ENCODE measurements at regions not wholly inside any gene's neighbourhood (a gene's known extent, or its start where the extent isn't known, plus 50 kb on each side); places are given as distances from the start of the nearest gene placed in this dataset.

DNA sequence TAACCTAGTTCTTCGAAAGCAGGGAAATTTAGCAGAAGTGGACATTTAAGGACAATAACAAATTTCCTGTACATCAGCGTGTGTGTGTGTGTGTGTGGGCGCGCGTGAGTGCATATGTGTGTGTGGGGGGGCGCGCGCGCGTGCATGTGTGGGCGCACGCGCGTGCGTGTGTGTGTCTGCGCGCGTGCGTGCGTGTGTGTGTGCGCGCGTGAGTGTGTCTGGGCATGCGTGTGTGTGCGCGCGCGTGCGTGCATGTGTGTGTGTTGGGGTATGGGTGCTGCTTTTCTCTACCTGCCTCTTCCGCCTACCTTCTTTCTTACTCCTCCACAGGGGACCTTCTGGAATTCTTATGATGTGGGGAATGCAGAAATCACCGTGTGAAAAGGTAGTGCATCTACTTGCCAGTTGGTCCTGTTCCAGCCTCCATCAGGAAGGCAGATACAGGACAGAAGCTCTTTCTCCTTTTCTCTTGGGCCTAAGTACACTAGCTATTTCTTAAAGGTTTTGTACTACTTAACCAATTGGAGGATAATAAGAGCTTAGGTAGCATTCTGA is 165.4 kb upstream of the KCNK2 start:
- Mint-ChIP-seq H3K27me3 (no peaks in the 10 kb centered on the region), H3K36me3 (no peaks in the 10 kb centered on the region), H3K9me3 (peaks cover 0 to 4% (median 0%) of the 10 kb centered on the region in 3 donors), H3K4me1 (no peaks in the 10 kb centered on the region), H3K27ac (no peak overlapping the region), H3K4me3 (no peak overlapping the region)

DNA sequence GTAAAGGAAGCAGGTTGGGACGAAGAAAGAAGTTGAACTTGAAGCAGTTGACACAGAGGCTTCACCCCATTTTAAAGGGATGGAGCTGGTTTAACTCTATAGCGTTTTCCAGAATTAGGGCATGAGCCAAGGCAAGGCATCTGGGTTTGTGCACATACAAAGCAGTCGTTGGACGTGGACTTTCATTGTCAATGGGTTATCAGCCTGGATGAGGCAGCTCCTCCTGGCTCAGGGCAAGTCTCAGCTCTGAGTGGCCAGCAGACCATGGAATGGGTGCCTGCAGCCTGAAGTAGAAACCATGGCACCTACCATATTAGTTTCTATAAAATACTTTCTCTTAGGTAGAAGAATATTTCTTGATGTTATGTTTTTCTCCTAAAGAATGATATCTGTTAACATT is 163.8 kb upstream of the KCNK2 start:
- peaks cover 0 to 4% (median 0%) of the 10 kb centered on the region in 3 donors for H3K9me3 Mint-ChIP-seq
- H3K27ac Mint-ChIP-seq = no peak overlapping the region
- H3K36me3 Mint-ChIP-seq = no peaks in the 10 kb centered on the region
- no peak overlapping the region for H3K4me3 Mint-ChIP-seq
- H3K27me3 Mint-ChIP-seq = no peaks in the 10 kb centered on the region
- H3K4me1 Mint-ChIP-seq = no peaks in the 10 kb centered on the region

DNA sequence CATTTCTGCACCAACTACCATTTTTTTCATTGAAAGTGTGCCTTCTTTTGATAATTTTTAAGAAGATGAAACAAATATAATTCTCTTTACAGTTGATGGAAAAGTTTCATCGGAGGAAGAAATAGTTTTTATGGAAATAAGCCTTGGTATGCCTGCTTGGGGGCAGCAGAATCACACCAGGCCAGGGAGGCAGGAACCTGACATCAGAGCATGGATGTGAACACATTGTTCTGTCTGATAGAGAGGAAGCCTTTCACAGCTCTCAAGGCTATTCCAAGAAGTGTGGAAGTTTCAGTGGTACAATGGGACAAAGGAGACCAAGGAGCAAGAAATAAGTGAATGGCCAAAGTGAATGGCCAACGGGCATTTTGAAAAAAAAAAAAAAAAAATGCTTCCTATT is 162.2 kb upstream of the KCNK2 start:
- Mint-ChIP-seq H3K4me3 (no peak overlapping the region), H3K4me1 (no peaks in the 10 kb centered on the region), H3K27me3 (no peaks in the 10 kb centered on the region), H3K27ac (no peak overlapping the region), H3K36me3 (no peaks in the 10 kb centered on the region), H3K9me3 (peaks cover 0 to 4% (median 0%) of the 10 kb centered on the region in 3 donors)

DNA sequence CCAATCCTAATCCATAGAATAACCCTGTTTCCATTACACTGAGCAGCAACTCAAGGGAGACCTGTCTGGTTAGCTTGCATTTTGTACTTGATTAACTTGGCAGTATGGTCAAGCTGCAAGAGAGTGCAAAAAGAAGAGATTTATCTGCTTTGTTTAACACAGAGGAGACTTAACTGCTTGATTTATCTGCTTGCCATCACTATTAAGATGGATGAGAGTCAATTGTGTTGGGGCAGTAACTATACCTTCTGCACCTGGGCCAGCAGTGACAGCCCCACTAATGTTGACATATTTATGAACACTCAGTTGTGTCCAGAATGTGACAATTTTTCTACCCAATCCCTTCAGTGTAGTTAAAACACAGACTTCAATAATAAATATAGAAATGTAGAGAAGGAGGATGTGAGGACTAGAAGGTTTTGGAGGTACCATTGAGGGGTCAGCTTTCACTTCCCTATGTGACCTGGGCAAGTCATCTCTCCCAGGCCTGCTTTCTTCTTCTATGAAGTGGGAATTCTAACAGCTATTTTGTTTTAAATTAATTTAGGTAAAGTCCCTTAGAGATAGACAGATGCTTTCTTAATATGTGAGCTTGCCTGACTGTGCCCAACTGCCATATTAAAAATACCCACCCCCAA is 159.1 kb upstream of the KCNK2 start:
- no peaks in the 10 kb centered on the region for H3K27me3 Mint-ChIP-seq
- H3K36me3 Mint-ChIP-seq = no peaks in the 10 kb centered on the region
- H3K4me3 Mint-ChIP-seq = no peak overlapping the region
- no peak overlapping the region for H3K27ac Mint-ChIP-seq
- H3K4me1 Mint-ChIP-seq = no peaks in the 10 kb centered on the region
- peaks cover 0 to 4% (median 3%) of the 10 kb centered on the region in 3 donors for H3K9me3 Mint-ChIP-seq

DNA sequence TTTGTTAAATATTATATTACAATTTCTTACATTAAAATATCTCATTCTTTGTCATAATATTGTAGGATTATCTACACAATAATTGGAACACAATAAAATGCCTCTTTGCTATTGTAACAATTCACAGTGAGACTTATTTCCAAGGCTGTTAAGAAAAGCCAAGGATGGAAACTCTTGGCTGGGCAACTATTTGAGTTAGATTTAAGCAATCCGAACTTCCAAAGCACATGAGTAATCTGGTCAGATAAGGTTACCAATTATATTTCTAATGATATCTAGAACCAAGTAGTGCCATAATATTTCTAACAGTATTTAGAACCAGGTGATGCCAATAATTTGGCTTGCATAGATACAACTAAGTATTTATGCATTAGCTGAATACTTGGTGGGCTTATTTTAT is 154.7 kb upstream of the KCNK2 start:
- Mint-ChIP-seq H3K36me3 (no peaks in the 10 kb centered on the region), H3K4me1 (no peaks in the 10 kb centered on the region), H3K27ac (no peak overlapping the region), H3K9me3 (peaks cover 1 to 6% (median 3%) of the 10 kb centered on the region in 3 donors), H3K27me3 (no peaks in the 10 kb centered on the region), H3K4me3 (no peak overlapping the region)

DNA sequence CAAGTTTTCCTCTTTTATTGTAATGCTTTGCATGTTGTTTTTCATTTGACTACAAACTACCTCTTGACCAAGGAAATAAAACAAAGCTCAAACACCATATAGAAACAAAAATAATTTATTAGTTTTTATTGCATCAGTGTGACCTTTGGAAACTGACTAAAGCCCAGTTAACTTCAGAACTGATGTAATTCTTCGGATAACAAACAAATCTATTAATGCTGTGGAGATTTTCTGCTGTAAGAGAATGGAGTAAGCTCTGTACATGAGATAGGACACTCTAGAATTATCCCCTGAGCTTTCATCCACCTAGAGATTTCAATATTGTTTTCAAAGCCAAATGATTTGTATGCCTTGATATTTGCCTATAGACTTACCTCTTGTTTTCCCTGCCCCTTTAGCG is 154.0 kb upstream of the KCNK2 start:
- H3K36me3 Mint-ChIP-seq = peaks cover 1% of the 10 kb centered on the region
- H3K27ac Mint-ChIP-seq = no peak overlapping the region
- H3K4me1 Mint-ChIP-seq = no peaks in the 10 kb centered on the region
- H3K4me3 Mint-ChIP-seq = no peak overlapping the region
- H3K27me3 Mint-ChIP-seq = no peaks in the 10 kb centered on the region
- peaks cover 3 to 6% (median 3%) of the 10 kb centered on the region in 3 donors for H3K9me3 Mint-ChIP-seq

DNA sequence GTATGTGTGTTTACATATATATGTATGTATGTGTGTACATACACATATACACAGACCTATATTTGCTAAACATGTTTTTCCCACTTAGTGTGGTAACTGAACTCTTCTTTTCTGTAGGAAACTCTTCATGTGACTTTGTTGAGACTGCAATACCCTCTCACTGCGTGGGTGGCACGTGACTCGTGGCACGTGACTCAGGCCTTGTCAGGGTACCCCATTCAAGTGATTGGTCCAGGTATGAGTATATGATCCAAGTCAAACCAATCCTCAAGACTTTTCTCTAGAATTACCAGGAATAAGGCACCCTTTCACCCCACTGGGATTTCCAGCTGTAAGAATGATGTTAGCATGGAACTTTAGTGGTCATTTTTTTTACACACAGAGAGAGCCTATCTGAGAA is 149.2 kb upstream of the KCNK2 start:
- Mint-ChIP-seq H3K4me3 (no peak overlapping the region), H3K4me1 (no peaks in the 10 kb centered on the region), H3K27ac (no peak overlapping the region), H3K9me3 (peaks cover 0 to 3% (median 3%) of the 10 kb centered on the region in 3 donors), H3K27me3 (no peaks in the 10 kb centered on the region), H3K36me3 (peaks cover 1% of the 10 kb centered on the region)

DNA sequence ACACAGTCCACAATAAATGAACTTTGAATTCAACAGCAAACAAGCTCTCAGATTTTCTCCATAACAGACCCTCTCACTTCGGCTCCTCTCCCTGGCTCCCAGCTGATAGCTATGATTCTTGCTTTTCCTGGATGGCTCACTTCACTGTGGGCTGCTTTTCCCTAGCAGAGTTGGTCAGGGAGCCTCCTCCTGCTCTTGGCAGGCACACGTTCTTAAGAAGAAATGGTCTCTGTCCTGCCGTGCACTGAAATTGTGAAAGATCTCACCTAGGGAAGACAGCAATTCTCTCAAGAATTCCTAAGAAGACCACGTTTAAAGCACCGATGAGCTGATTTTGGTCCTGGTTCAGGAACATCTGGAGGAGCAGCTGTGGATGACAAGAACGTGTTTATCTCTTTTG is 148.5 kb upstream of the KCNK2 start:
- Mint-ChIP-seq H3K27ac (no peak overlapping the region), H3K4me3 (no peak overlapping the region), H3K36me3 (peaks cover 1% of the 10 kb centered on the region), H3K9me3 (peaks cover 0 to 2% (median 1%) of the 10 kb centered on the region in 3 donors), H3K27me3 (no peaks in the 10 kb centered on the region), H3K4me1 (no peaks in the 10 kb centered on the region)

DNA sequence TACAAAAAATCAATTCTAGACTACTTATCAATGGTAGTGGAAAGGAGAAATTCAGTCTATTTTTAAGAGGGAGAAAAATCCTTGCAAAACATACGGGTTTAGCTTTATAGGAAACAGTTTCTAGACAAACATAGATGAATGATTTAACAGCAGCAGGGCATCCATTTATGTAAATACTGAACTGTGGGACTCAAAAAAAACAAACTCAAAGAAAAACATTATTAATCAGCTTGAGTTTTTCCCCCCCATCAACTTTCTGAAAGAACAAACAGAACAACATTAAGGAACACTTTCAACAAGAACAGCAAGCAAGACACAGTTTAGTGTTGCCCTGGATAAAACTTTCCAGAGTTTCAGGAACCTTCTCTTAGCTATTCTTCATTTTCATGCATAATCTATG is 147.3 kb upstream of the KCNK2 start:
- Mint-ChIP-seq H3K27ac (no peak overlapping the region), H3K4me3 (no peak overlapping the region), H3K36me3 (peaks cover 1% of the 10 kb centered on the region), H3K27me3 (no peaks in the 10 kb centered on the region), H3K9me3 (peaks cover 0 to 2% (median 1%) of the 10 kb centered on the region in 3 donors), H3K4me1 (no peaks in the 10 kb centered on the region)

DNA sequence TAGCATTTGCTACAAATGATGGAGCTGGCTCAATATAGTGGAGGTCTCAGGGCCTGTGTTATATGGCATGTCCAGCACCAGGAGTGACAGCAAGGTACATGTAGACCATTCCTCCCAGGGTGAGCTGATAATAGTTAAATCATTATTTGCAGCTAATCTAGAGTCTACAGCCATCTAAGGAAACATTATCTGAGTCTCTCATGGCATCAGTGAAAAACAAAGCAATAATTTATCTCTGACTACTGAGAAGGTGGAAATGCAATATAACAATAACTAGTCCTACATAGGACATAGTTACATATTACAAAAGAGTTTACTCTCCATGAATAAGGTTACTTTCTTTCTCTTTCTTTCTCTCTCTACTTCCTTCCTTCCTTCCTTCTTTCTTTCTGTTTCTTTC is 143.4 kb upstream of the KCNK2 start:
- Mint-ChIP-seq H3K4me3 (no peak overlapping the region), H3K9me3 (peaks cover 0 to 5% (median 2%) of the 10 kb centered on the region in 3 donors), H3K27me3 (no peaks in the 10 kb centered on the region), H3K27ac (no peak overlapping the region), H3K4me1 (peaks cover 0 to 1% (median 0%) of the 10 kb centered on the region in 3 donors), H3K36me3 (no peaks in the 10 kb centered on the region)

DNA sequence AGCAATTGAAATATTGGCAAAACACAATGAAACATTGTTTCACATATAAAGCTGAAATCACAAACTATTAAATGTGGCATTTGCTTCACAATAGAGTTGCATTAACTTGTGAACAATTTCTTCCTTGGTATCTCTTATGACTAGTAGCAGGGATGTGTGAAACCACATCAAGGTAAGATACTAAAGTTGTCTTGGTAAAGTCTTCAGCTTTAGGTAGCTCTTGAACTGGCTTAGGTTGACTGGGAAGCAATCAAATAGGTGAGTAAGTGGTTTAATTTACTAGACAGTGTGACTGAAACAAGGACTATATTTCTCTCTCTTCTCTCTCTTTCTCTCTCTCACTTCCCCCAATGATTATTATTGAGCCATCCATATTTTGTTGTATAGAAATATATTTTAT is 141.5 kb upstream of the KCNK2 start:
- peaks cover 0 to 2% (median 0%) of the 10 kb centered on the region in 3 donors for H3K4me1 Mint-ChIP-seq
- no peaks in the 10 kb centered on the region for H3K27me3 Mint-ChIP-seq
- H3K36me3 Mint-ChIP-seq = no peaks in the 10 kb centered on the region
- peaks cover 0 to 5% (median 2%) of the 10 kb centered on the region in 3 donors for H3K9me3 Mint-ChIP-seq
- H3K27ac Mint-ChIP-seq = no peak overlapping the region
- H3K4me3 Mint-ChIP-seq = no peak overlapping the region

DNA sequence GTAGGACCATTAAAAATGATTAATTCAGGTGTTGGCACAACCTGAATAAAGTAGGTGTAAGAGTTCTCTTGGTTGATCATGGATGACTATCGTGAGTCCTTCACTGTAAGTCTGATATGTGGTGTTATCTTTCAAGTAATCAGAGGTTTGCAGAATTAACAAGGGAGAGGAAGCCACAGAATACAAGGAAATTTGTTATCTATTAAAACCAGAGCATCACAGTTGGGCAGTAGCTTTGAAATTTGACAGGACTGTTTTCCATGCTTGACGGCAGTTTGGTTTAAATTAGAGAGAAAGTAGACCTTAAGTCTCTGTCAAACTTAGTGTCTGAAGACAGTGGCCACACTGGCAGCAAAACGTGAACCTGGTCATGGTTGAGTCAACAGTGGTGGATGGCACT is 139.5 kb upstream of the KCNK2 start:
- Mint-ChIP-seq H3K36me3 (no peaks in the 10 kb centered on the region), H3K4me3 (no peak overlapping the region), H3K4me1 (peaks cover 0 to 2% (median 0%) of the 10 kb centered on the region in 3 donors), H3K27ac (no peak overlapping the region), H3K27me3 (no peaks in the 10 kb centered on the region), H3K9me3 (peaks cover 2 to 5% (median 2%) of the 10 kb centered on the region in 3 donors)

DNA sequence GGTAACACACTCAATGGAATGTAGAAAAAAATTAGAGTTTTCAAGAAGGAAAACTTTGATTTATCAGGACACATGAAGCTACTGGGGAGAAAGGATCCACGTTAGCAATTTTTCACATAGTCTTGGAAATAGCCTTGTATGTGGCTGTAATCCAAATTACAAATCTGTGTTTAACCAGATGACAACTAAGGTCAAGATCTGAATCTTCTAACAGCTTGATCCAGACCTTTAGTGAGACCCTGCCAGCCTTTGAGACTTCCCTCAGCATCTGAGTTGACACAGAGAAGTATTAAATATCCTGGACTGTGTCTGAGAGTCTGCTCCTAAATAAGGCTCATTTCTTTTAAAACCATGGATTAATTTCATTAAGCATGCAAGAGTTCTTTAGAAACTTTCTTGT is 135.9 kb upstream of the KCNK2 start:
- Mint-ChIP-seq H3K4me1 (peaks cover 0 to 1% (median 0%) of the 10 kb centered on the region in 3 donors), H3K9me3 (peaks cover 0 to 5% (median 2%) of the 10 kb centered on the region in 3 donors), H3K27me3 (no peaks in the 10 kb centered on the region), H3K36me3 (no peaks in the 10 kb centered on the region), H3K27ac (no peak overlapping the region), H3K4me3 (no peak overlapping the region)

DNA sequence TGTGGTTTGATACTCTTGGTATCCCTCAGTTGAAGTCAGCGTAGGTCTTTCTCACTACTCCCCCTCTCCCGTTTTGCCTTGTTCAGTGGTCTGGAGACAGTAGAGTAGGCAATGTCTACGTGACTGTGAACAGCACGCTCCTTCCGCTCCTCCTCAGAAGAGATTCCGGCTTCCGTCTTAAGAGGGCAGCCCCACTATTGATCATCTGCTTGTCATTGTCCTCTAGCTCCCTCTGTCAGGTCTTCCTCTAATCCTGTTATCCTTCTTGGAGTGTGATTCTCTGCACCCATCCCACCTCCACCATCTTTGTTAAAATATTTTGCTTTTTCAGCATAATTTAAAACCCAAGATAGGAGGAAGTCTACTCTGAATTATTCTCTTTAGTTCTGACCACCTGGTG is 129.9 kb upstream of the KCNK2 start:
- no peaks in the 10 kb centered on the region for H3K27me3 Mint-ChIP-seq
- H3K4me3 Mint-ChIP-seq = no peak overlapping the region
- H3K36me3 Mint-ChIP-seq = no peaks in the 10 kb centered on the region
- H3K9me3 Mint-ChIP-seq = peaks cover 1 to 3% (median 2%) of the 10 kb centered on the region in 3 donors
- peaks cover 0 to 2% (median 0%) of the 10 kb centered on the region in 3 donors for H3K4me1 Mint-ChIP-seq
- H3K27ac Mint-ChIP-seq = no peak overlapping the region

DNA sequence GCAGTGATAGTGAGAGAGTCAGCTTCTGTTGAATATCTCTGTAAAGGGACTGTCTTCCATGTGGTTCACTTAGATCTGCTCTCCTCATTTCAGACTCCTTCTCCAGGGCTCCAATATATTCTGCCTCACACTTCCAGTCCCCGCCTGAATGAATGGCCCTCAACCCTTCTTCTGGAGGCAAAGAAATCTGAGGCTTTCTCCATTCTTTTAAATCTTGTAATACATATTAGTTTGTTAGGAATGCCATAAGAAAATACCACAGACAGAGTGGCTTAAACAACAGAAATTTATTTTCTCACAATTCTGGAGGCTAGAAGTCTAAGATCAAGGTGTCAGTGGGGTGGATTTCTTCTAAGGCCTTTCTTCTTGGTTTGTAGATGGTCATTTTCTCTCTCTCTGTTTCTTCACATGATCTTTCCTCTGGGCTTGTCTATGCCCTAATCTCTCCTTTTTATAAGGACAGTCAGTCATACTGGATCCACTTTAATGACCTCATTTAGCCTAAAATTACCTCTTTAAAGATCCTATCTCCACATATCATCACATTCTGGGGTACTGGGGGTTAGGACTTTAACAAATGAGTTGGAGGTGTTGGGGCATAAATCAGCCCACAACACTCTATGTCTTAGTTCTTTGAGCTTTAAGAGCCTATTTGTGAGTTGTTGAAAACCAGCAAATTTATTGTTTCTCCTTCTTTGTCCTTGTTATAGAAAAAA is 128.5 kb upstream of the KCNK2 start:
- H3K4me1 Mint-ChIP-seq = peaks cover 0 to 2% (median 0%) of the 10 kb centered on the region in 3 donors
- no peaks in the 10 kb centered on the region for H3K36me3 Mint-ChIP-seq
- no peak overlapping the region for H3K27ac Mint-ChIP-seq
- H3K4me3 Mint-ChIP-seq = no peak overlapping the region
- no peaks in the 10 kb centered on the region for H3K27me3 Mint-ChIP-seq
- H3K9me3 Mint-ChIP-seq = peaks cover 0 to 3% (median 1%) of the 10 kb centered on the region in 3 donors

DNA sequence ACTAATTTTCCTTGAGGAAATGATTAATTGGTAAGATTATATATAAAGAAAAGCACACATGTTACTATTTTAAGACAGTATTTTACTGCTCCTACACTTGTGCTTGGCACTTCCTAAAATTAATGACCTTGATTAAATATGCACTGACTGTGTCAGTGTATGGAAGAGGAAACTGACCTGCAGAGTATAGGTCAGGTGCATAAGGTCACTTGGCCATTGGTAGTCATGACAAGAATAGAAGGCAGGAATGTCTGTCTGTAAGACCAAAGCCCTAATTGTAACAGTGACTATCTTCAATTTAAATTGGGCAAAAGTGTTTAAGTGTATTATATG is 128.0 kb upstream of the KCNK2 start:
- H3K4me1 Mint-ChIP-seq = peaks cover 0 to 2% (median 0%) of the 10 kb centered on the region in 3 donors
- H3K27ac Mint-ChIP-seq = no peak overlapping the region
- H3K27me3 Mint-ChIP-seq = no peaks in the 10 kb centered on the region
- no peak overlapping the region for H3K4me3 Mint-ChIP-seq
- no peaks in the 10 kb centered on the region for H3K36me3 Mint-ChIP-seq
- H3K9me3 Mint-ChIP-seq = peaks cover 0 to 3% (median 1%) of the 10 kb centered on the region in 3 donors
